DMS53 (cell line): ENCODE measurements at regions not wholly inside any gene's neighbourhood (a gene's known extent, or its start where the extent isn't known, plus 50 kb on each side); places are given as distances from the start of the nearest gene placed in this dataset.
A peak's percentile ranks its signal among the peaks of the same experiment; 100 is the strongest.

ENCODE experiments used
- DNase-seq: peaks from one replicate; lab custom pipeline; 2025; lab: John Stamatoyannopoulos, UW

DNA sequence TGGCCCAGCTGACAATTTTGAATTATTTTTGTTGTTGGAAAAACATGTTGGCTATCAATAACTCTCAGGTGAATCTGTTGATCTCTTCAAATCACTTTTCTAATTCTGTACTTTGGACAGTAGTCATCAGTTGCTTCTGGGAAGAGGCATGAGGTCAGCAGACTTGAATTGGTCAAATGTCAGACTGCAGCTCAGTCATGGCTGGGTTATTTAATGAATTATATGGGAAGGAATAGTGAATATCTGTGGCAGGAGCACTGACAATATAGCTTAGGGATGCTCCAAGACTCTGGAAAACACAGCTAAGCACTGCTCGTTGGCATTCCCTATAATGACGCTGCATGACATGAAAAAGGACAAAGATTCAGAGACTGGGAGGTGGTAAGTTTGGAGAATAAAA lies 98.8 kb upstream of the GAP43 start:
- no peak for DNase-seq

DNA sequence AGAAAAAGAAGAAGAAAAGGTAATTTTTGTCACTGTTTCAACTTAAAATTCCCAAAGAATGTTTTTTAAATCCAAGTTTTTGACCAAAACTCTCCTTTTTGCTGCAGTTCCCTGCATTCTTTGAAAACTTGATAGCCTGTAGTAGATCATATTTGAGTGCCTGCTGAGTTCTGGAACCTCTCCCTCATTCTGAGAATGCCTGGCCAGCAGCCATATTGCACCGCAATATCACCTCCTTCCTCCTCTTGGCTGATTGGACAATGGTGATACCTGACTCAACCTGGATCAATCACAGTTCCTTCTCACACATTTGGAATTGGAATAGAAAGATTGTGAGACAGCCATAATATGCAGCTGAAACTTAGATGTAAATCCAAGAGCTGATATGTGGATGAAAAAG lies 97.6 kb upstream of the GAP43 start:
- no peak for DNase-seq

DNA sequence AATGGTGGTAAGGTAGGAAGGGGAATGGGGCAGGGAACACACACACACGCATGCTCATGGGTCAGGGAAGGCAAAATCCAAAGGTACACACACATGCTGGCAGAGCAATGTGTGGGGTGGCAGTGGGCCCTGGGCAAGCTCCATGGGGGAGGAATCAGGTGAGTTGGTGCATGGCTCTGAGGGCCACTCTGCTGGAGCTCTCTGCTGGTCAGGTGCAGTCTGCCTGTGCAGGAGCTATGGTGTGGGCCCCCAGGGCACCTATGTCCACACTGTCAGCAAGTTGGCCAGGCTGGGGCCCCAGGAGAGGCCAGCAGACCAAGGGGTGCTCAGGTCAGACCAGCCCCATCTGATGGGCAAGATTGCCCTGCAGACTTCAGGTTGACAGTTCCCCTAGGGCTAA lies 90.1 kb upstream of the GAP43 start:
- no peak for DNase-seq

DNA sequence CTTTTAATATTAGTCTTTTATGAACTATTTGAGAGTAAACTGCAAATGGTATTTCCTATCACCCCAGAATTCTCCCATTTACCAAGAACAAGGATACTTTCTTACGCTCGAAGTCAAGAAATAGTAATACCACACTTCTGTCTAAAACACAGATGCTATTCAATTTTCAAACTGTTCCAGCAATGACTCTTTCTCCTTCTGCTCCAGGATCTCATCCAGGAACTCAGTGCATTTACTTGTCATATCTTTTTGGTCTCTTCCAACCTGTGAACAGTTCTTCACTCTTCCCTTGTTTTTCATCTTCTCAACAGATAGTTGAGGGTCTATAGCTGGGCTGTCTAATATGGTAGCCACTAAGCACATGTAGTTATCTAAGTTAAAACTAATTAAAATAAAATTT lies 87.1 kb upstream of the GAP43 start:
- DNase-seq = no peak

DNA sequence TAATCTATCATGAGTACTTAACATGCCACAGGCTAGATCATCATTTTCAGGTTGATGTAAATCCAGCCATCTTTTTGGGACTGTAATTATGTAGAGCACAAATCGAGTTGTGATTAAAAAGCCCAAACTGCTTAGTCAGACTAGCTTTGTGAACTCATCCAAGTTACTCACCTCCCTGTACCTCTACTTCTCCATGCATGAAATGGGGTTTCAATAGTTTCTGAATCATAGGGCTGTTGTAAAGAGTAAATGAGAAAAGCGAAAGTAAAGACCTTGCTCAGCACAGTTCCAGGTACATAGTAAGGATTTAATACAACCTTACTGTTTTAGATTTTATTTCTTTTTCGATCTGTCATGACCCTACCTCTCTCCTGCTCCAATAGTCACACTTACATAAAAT lies 85.6 kb upstream of the GAP43 start:
- no peak for DNase-seq

DNA sequence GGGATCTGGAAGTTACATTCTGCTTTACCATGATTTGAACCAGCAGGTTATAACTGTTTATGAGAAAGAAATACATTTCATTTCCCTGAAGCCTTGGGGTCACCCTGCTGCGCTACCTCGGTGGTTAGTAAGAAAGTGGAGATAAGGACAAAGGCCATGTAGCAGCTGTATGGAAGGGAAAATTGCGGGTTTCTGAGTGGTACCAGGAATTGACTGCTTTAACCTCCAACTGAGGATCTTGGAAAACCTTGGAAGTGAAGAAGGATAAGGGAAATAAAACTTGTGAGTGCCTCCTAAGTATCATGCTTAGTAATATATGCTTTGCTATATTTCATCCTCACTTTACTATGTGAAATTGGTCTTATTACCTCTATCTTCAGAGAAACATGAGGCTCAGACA lies 76.1 kb upstream of the GAP43 start:
- DNase-seq = no peak

DNA sequence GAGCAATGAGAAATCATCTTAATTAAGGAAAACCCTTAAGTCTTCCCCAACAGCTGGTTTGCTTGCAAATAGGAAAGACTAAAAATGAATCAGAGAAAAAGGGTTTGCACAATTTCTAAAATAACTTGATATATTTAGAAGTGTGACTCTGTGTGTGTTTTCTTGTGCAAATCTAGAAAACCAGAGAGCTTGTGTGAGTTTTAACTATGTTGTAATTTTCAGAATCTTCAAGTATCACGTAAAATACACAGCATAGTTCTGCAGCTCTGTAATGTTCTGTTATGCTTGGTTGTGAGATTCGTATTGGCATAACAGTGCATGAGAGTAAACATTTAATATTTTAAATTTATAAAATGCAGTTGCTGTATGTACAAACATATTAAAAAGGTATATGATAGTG lies 74.7 kb upstream of the GAP43 start:
- DNase-seq = no peak

DNA sequence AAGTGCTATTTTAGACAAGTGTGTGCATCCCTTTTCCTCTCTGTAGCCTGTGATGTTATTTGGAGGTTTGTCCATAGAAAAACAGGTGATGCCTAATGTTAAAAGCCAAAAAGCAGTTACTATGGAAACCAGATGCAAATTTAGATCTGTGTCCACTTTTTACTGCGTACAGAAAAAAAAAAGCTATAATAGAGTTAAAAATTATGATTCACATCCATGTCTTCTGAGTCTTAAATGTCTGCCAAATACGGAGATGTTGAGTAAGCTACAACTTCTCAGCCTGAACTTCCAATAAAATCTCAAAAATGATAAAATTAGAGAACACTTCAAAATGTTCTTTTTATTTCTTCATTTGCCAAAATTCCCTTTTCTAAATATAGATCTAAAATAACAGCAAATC lies 74.2 kb upstream of the GAP43 start:
- no peak for DNase-seq

DNA sequence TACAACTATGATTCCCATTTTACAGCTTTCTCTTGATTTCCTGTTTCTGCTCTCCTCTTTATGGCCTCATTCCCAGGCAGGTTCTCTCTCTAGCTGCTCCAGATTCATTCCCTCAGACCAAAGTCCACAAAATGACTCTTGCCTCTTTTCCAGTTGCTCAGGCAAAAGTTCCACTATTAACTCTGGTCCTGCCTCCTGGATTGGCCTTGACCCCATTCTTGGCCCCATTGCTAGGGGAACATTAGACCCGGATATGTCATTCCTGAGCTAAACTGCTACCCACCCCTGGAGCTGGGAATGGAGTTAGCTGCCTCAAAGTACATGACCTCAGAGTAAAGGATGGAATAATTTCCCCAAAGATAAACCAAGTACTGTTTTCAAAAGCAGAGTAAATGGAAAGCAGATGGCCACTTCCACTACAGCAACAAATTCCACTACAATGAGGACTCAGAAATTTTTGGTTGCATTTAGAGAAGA lies 73.0 kb upstream of the GAP43 start:
- no peak for DNase-seq

DNA sequence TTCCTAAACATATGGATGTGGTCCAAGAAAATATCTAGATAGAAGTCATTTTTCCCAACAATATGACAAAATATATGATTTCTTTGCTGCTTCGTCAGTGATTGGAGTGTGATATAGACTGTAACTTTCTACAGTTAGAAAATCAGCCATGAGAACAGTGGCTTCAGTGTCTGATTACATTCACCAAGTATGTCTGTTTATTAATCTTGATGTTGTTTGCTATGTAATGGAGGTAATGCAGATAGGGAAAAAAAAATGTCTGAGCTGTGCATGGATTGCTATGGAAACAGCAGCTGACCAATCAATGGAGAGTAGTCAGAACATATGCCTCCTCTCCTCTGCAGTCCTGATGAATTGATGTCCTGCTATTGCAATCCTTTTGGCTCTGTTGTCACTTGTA lies 72.3 kb upstream of the GAP43 start:
- DNase-seq = peak; percentile 5

DNA sequence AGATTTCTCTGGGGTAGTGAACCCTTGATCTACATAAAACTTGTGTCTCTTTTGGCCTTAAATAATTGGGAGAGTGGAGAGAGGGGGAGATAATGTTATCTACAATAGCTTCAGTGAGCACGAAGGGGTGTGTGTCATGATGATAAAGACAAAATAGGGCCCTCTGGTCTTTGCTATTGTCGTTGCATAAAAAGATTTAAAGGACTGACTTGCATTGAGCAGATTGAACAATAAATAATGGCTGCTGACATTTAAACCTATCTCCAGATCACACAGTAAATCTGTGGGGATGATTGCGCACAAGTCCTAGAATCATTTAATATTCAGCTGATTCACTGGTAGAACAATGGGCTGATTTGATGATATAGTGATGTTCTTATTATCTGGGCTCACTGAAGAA lies 71.3 kb upstream of the GAP43 start:
- no peak for DNase-seq

DNA sequence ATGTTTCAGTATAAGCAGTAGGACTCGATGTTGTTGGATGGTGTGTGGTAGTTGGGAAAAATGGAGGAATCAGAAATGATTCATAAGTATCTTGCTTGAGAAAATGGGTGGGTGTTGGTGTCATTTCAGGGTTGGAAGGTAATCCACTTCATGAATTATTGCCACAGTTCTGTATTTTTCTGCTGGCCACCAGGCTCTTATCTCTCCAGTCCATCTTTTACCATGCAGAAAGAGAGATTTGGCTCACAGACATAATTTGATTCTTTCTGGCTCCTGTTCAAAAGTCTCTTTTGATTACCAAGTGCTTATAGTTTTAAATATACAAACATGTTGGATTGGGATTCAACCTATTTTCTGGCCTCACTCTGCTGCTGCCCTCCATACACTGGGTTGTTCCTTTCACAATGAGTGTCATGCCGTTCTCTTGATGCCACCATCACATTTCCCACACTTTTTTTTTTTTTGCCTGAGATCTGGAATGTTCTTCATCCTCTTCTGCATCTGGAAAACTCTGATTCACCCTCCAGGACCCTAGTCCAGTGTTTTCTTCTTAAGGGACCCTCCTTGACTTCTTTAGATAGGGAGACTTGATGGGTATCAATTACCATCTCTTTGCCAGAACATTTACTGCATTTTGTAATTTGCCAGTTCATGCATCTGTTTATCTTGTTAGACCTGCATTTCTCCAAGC lies 69.4 kb upstream of the GAP43 start:
- DNase-seq = no peak

DNA sequence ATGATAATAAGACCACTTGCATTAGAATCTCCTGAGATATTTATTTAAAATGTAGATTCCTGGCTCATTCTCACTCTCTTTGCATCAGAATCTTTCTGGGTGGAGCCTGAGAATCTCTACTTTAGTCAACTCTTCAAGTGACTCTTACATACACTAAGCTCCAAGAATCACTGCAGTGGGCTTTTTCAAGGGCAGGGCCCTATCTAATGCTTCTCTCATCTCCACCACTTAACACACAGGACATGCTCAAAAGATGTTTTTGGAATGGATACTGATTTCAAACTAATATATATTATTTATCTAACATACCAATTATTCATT lies 68.9 kb upstream of the GAP43 start:
- no peak for DNase-seq

DNA sequence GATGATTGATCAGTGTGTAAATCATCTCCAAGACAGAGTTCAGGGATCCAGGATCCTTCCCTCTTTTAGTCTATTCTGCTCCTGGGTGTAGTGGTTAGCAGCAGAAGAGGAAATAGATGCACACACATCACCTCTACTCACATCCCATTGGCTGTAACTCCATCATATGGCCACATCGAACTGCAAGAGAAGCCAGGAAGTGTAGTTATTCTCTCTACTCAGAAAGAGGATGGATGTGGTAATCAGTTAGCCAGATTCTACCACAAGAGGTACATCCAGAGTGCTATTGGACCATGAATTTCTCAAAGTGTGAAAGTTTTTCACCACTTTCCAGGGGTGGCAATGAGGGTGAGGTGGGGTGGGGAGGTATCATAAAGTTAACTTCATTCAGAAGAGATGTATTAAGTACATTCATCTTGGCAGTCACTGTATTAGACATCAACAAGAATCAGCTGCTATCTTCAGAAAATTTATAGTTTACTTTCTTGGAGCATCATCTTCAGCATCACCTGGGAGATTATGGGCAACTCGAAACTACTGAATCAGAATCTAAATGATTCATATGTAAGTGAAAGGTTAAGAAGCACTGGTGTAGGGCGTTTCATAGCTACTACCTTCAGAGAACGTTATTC lies 60.6 kb upstream of the GAP43 start:
- peak; percentile 1 for DNase-seq

DNA sequence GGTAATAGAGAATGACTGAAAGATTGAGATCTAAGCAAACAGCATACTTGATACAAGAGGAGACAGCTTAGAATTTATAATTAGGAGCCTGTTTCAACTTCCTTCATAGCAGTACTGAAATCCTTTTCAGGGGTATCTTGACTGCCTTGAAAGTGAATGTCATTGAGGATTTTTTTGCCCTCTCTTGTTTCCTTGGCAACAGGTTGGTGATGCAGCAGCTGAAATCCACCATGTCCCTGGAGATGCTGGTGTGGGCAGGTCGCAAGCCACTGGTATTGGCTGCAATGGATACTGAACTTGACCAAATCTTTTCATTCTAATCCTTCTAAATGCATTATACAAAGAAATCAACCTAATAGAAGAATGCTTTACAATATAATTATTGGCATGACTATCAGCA lies 59.3 kb upstream of the GAP43 start:
- no peak for DNase-seq

DNA sequence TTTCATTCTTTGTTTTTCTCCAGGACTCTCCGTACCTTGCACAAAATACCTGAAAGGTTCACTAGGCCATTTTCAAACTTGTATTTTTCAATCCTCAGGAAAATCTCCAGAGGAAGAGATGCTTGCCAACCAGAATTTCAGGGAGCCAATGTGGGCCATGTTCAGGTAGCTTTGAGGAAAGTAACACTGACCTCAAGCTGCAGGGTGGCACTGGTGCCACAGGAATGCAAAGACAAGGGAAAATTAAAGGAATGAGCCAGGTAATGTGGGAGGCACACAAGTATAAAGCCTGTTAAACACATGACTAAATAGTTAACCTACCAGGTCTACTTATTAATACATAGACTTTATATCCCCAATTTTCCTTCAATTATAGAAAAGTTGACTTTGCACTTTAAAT lies 51.9 kb upstream of the GAP43 start:
- no peak for DNase-seq
